ENCODE measurements at regions not wholly inside any gene's neighbourhood (a gene's known extent, or its start where the extent isn't known, plus 50 kb on each side); places are given as distances from the start of the nearest gene placed in this dataset.

- Histone ChIP-seq H3K4me2 (peak overlapping the region; percentile 48), H3K9me3 (peaks cover under 1% of the 10 kb centered on the region; the same call in 1 of the 3 replicates), H3K4me1 (peaks cover 10% of the 10 kb centered on the region; the same call in 2 of the 3 replicates), H3K4me3 (no peak overlapping the region), H3K27ac (peak overlapping the region in 1 of 2 experiments; percentile 24; a peak in 2 of 6 replicates)
- ChIA-PET CTCF (interaction anchor here (0.8 to 1.0 kb wide), 2 partner anchors 11 to 40 kb away, joined by 3 read pairs; no protein-coding TSS in a partner anchor), POLR2A (no interaction called here)
- 26% methylated on average over 5 of the region's 5 CpGs for WGBS (ENCODE audit: missing lambda C conversion rate)
- no peak for TF ChIP-seq RFX5 (IDR thresholded peaks at IDR 0.05)
- no peak for TF ChIP-seq ZSCAN20 (CRISPR knock-in tag; IDR thresholded peaks at IDR 0.05)
- no peak for TF ChIP-seq HOXA7 (CRISPR knock-in tag; IDR thresholded peaks at IDR 0.05)
- no peak for TF ChIP-seq CTCF (IDR thresholded peaks at IDR 0.05)
- TF ChIP-seq HMGXB4 (CRISPR knock-in tag; IDR thresholded peaks at IDR 0.05; ENCODE audit: borderline replicate concordance), result no peak
- no peak for TF ChIP-seq EHF (CRISPR knock-in tag; IDR thresholded peaks at IDR 0.05)
- TF ChIP-seq KDM1A (IDR thresholded peaks at IDR 0.05; ENCODE audit: low read depth), result no peak
- no peak for TF ChIP-seq EP300 (IDR thresholded peaks at IDR 0.05)
- TF ChIP-seq SMC3 (IDR thresholded peaks at IDR 0.05), result no peak
- no peak for TF ChIP-seq POLR2AphosphoS2 (conservative IDR thresholded peaks at IDR 0.05; ENCODE audit: low read length)
- TF ChIP-seq CHD2 (IDR thresholded peaks at IDR 0.05; ENCODE audit: low read length, partially characterized antibody), result no peak
- TF ChIP-seq PBX3 (IDR thresholded peaks at IDR 0.05), result no peak
- FAIRE-seq (no peak), ATAC-seq (peak in 1 of 2 experiments; percentile 55; a peak in 3 of 6 replicates), DNase-seq (ENCODE audit: low read depth in 1 of 2, low spot score in 1 of 2) (peak in 1 of 2 experiments; percentile 20)
Measured at GRCh38 chr4:77347351-77347966, 190.5 kb downstream of the CCNG2 start.

DNA sequence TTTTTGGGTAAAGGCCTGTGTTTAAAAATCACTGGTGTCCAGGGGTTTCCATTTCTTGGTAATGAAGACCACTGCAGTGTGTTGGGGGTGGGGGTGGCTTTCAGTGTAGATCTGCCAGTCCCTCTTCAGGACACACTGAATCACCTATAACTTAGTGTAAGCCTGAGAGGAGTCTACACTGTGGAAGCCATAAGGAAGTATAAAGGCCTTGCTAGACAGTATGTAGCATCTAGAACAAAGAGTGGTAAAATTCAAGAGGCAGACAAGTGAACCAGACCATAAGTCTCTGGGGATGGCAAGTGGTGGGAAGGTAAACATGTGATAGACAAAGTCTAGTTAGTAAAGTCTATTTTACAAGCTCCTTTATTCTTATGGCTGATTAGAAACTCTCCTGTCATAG, 191.8 kb downstream of the CCNG2 start:
- ChIA-PET CTCF (no interaction called here), POLR2A (no interaction called here)

More for the DNA sequence above, 191.8 kb downstream of the CCNG2 start:
- no peak overlapping the region for H3K4me2 ChIP-seq
- no peaks in the 10 kb centered on the region for H3K9me3 ChIP-seq
- DNase-seq (ENCODE audit: low read depth in 1 of 2, low spot score in 1 of 2) (no peak), ATAC-seq (no peak), FAIRE-seq (no peak)
- TF ChIP-seq, protein P1, sequence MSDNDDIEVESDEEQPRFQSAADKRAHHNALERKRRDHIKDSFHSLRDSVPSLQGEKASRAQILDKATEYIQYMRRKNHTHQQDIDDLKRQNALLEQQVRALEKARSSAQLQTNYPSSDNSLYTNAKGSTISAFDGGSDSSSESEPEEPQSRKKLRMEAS (IDR thresholded peaks at IDR 0.05), result no peak
- TF ChIP-seq RAD21 (conservative IDR thresholded peaks at IDR 0.05 in 1 of 2, IDR thresholded peaks at IDR 0.05 in 1 of 2) (no peak), ESRRA (IDR thresholded peaks at IDR 0.05; ENCODE audit: borderline replicate concordance, low read length) (no peak), HEYL (CRISPR knock-in tag; IDR thresholded peaks at IDR 0.05) (no peak), ZNF302 (CRISPR knock-in tag; IDR thresholded peaks at IDR 0.05) (no peak), MAZ (IDR thresholded peaks at IDR 0.05; ENCODE audit: borderline replicate concordance, low read depth, low read length) (no peak), TP53 (CRISPR knock-in tag; IDR thresholded peaks at IDR 0.05) (no peak), GATA3 (IDR thresholded peaks at IDR 0.05; ENCODE audit: borderline replicate concordance) (no peak), CHD2 (IDR thresholded peaks at IDR 0.05; ENCODE audit: low read length, partially characterized antibody) (no peak), RNF2 (IDR thresholded peaks at IDR 0.05; ENCODE audit: borderline replicate concordance, low read depth) (no peak), PHF8 (IDR thresholded peaks at IDR 0.05; ENCODE audit: borderline replicate concordance, low read depth) (no peak), ATOH8 (CRISPR knock-in tag; IDR thresholded peaks at IDR 0.05; ENCODE audit: low read depth) (no peak), ZC3H11A (IDR thresholded peaks at IDR 0.05) (no peak), ELK1 (IDR thresholded peaks at IDR 0.05; ENCODE audit: low read depth, low read length) (no peak), CEBPB (IDR thresholded peaks at IDR 0.05) (no peak), CTCF (IDR thresholded peaks at IDR 0.05) (no peak)
- TF ChIP-seq, protein P2, sequence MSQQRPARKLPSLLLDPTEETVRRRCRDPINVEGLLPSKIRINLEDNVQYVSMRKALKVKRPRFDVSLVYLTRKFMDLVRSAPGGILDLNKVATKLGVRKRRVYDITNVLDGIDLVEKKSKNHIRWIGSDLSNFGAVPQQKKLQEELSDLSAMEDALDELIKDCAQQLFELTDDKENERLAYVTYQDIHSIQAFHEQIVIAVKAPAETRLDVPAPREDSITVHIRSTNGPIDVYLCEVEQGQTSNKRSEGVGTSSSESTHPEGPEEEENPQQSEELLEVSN (IDR thresholded peaks at IDR 0.05; ENCODE audit: borderline replicate concordance, low read depth), result no peak
- no peak overlapping the region for H3K27ac ChIP-seq
- H3K4me3 ChIP-seq, result no peak overlapping the region
- H3K4me1 ChIP-seq, result peaks cover 10% of the 10 kb centered on the region; the same call in 2 of the 3 replicates
